ENCODE measurements at regions not wholly inside any gene's neighbourhood (a gene's known extent, or its start where the extent isn't known, plus 50 kb on each side); places are given as distances from the start of the nearest gene placed in this dataset.

GRCh38 chr7:13821152-13821787 is 168.2 kb downstream of the ETV1 start:
- H3K9me3 Mint-ChIP-seq, result peaks cover 7% of the 10 kb centered on the region
- H3K27ac Mint-ChIP-seq, result no peak overlapping the region
- DNase-seq, result no peak
- H3K36me3 Mint-ChIP-seq, result no peaks in the 10 kb centered on the region
- H3K27me3 Mint-ChIP-seq, result no peaks in the 10 kb centered on the region
- H3K4me1 Mint-ChIP-seq, result no peaks in the 10 kb centered on the region
- no peak overlapping the region for H3K4me3 Mint-ChIP-seq

- Mint-ChIP-seq H3K27ac (no peak overlapping the region), H3K27me3 (no peaks in the 10 kb centered on the region), H3K36me3 (no peaks in the 10 kb centered on the region), H3K9me3 (peaks cover 4% of the 10 kb centered on the region), H3K4me1 (no peaks in the 10 kb centered on the region), H3K4me3 (no peak overlapping the region)
- DNase-seq, result no peak
These were observed 166.8 kb downstream of the ETV1 start for GRCh38 chr7:13822678-13823077.

- H3K4me3 Mint-ChIP-seq, result no peak overlapping the region
- no peaks in the 10 kb centered on the region for H3K36me3 Mint-ChIP-seq
- peaks cover 2% of the 10 kb centered on the region for H3K9me3 Mint-ChIP-seq
- H3K27me3 Mint-ChIP-seq, result no peaks in the 10 kb centered on the region
- no peak overlapping the region for H3K27ac Mint-ChIP-seq
- H3K4me1 Mint-ChIP-seq, result peaks cover 4% of the 10 kb centered on the region
- DNase-seq, result no peak
These were observed 162.7 kb downstream of the ETV1 start for GRCh38 chr7:13826752-13827151.

GRCh38 chr7:13827716-13828115 is 161.8 kb downstream of the ETV1 start:
- Mint-ChIP-seq H3K36me3 (no peaks in the 10 kb centered on the region), H3K27me3 (no peaks in the 10 kb centered on the region), H3K4me3 (no peak overlapping the region), H3K27ac (no peak overlapping the region), H3K4me1 (peaks cover 4% of the 10 kb centered on the region), H3K9me3 (peaks cover 2% of the 10 kb centered on the region)
- no peak for DNase-seq

GRCh38 chr7:13829231-13829630 is 160.2 kb downstream of the ETV1 start:
- H3K36me3 Mint-ChIP-seq, result no peaks in the 10 kb centered on the region
- no peak overlapping the region for H3K4me3 Mint-ChIP-seq
- no peaks in the 10 kb centered on the region for H3K27me3 Mint-ChIP-seq
- H3K4me1 Mint-ChIP-seq, result peaks cover 4% of the 10 kb centered on the region
- no peak for DNase-seq
- H3K9me3 Mint-ChIP-seq, result peaks cover 2% of the 10 kb centered on the region
- H3K27ac Mint-ChIP-seq, result no peak overlapping the region

GRCh38 chr7:13829914-13830900 is 159.3 kb downstream of the ETV1 start:
- H3K9me3 Mint-ChIP-seq, result no peaks in the 10 kb centered on the region
- H3K4me3 Mint-ChIP-seq, result no peak overlapping the region
- H3K4me1 Mint-ChIP-seq, result peaks cover 4% of the 10 kb centered on the region
- no peak overlapping the region for H3K27ac Mint-ChIP-seq
- no peak for DNase-seq
- no peaks in the 10 kb centered on the region for H3K27me3 Mint-ChIP-seq
- H3K36me3 Mint-ChIP-seq, result no peaks in the 10 kb centered on the region

GRCh38 chr7:13832346-13832745 is 157.1 kb downstream of the ETV1 start:
- H3K27me3 Mint-ChIP-seq, result no peaks in the 10 kb centered on the region
- no peaks in the 10 kb centered on the region for H3K36me3 Mint-ChIP-seq
- no peak overlapping the region for H3K27ac Mint-ChIP-seq
- no peak overlapping the region for H3K4me3 Mint-ChIP-seq
- no peak for DNase-seq
- H3K9me3 Mint-ChIP-seq, result no peaks in the 10 kb centered on the region
- H3K4me1 Mint-ChIP-seq, result peaks cover 4% of the 10 kb centered on the region

GRCh38 chr7:13834328-13834761 is 155.1 kb downstream of the ETV1 start:
- H3K27me3 Mint-ChIP-seq, result no peaks in the 10 kb centered on the region
- no peaks in the 10 kb centered on the region for H3K36me3 Mint-ChIP-seq
- DNase-seq, result no peak
- H3K9me3 Mint-ChIP-seq, result no peaks in the 10 kb centered on the region
- H3K4me3 Mint-ChIP-seq, result no peak overlapping the region
- no peak overlapping the region for H3K27ac Mint-ChIP-seq
- H3K4me1 Mint-ChIP-seq, result peaks cover 4% of the 10 kb centered on the region

GRCh38 chr7:13835442-13835841 is 154.0 kb downstream of the ETV1 start:
- DNase-seq, result no peak
- no peaks in the 10 kb centered on the region for H3K9me3 Mint-ChIP-seq
- H3K4me3 Mint-ChIP-seq, result no peak overlapping the region
- no peaks in the 10 kb centered on the region for H3K36me3 Mint-ChIP-seq
- no peaks in the 10 kb centered on the region for H3K4me1 Mint-ChIP-seq
- no peaks in the 10 kb centered on the region for H3K27me3 Mint-ChIP-seq
- H3K27ac Mint-ChIP-seq, result no peak overlapping the region

GRCh38 chr7:13839063-13839462 is 150.4 kb downstream of the ETV1 start:
- H3K9me3 Mint-ChIP-seq, result no peaks in the 10 kb centered on the region
- no peaks in the 10 kb centered on the region for H3K4me1 Mint-ChIP-seq
- no peak for DNase-seq
- no peaks in the 10 kb centered on the region for H3K36me3 Mint-ChIP-seq
- no peaks in the 10 kb centered on the region for H3K27me3 Mint-ChIP-seq
- no peak overlapping the region for H3K27ac Mint-ChIP-seq
- no peak overlapping the region for H3K4me3 Mint-ChIP-seq

Measured in activated naive CD8-positive, alpha-beta T cell treated with anti-CD3 and anti-CD28 coated beads for 36 hours (primary cell).